ENCODE measurements at regions not wholly inside any gene's neighbourhood (a gene's known extent, or its start where the extent isn't known, plus 50 kb on each side); places are given as distances from the start of the nearest gene placed in this dataset.

- no peak overlapping the region for H3K4me3 ChIP-seq (ENCODE audit: low read length)
- POLR2A ChIA-PET = no interaction called here
- no peaks in the 10 kb centered on the region for H3K36me3 ChIP-seq (ENCODE audit: insufficient read depth, low read length)
- H3K27ac ChIP-seq (ENCODE audit: low read depth in 1 of 2, low read length in 2 of 2) = no peak overlapping the region
- CTCF ChIA-PET = no interaction called here
- peaks cover 0 to 4% of the 10 kb centered on the region in 2 experiments for H3K27me3 ChIP-seq (ENCODE audit: control insufficient read depth in 1 of 2, insufficient read depth in 2 of 2, low read length in 2 of 2)
- no peaks in the 10 kb centered on the region for H3K4me1 Mint-ChIP-seq (ENCODE audit: low read depth)
- H3K9me3 ChIP-seq (ENCODE audit: control insufficient read depth in 1 of 2, insufficient read depth in 1 of 2, low read length in 2 of 2) = no peaks in the 10 kb centered on the region
- H3K27ac Mint-ChIP-seq = no peak overlapping the region
- no peaks in the 10 kb centered on the region for H3K36me3 Mint-ChIP-seq (ENCODE audit: low read depth)
- intact Hi-C loops (cut with DNase I, micrococcal nuclease) = no loop called here
- TF ChIP-seq CTCF (IDR thresholded peaks at IDR 0.05) = no peak
- no peak for DNase-seq
- no peak for ATAC-seq (ENCODE audit: poor library complexity)
- H3K4me1 ChIP-seq (ENCODE audit: insufficient read depth, low read length) = no peaks in the 10 kb centered on the region
- peaks cover 21% of the 10 kb centered on the region for H3K27me3 Mint-ChIP-seq
- H3K9me3 Mint-ChIP-seq = no peaks in the 10 kb centered on the region
- no peak overlapping the region for H3K4me3 Mint-ChIP-seq
Measured at GRCh38 chr11:32028201-32028600, 62.7 kb upstream of the RCN1 start.

DNA sequence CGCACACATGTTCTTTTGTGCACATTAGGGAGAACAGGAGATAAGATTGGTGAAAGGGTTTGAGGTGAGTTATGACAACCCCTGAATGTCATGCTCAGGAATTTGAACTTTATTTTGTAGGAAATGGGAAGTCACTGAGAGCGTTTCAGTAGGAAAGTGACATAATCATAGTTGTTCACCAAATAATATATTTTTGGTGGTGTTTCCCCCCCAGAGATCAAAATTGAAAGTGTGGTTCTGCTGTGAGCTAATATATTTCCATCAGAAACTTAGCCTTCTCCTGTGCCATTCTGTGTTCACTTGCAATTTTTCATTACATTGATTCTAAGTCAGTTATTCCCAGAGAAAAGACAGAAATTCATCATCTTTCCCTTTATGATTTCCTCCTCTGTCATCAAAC is 64.1 kb upstream of the RCN1 start:
- H3K9me3 Mint-ChIP-seq = no peaks in the 10 kb centered on the region
- no peak overlapping the region for H3K4me3 Mint-ChIP-seq
- POLR2A ChIA-PET = no interaction called here
- Histone ChIP-seq H3K27ac (ENCODE audit: low read depth in 1 of 2, low read length in 2 of 2) (no peak overlapping the region), H3K36me3 (ENCODE audit: insufficient read depth, low read length) (no peaks in the 10 kb centered on the region), H3K27me3 (ENCODE audit: control insufficient read depth in 1 of 2, insufficient read depth in 2 of 2, low read length in 2 of 2) (no peaks in the 10 kb centered on the region), H3K4me1 (ENCODE audit: insufficient read depth, low read length) (no peaks in the 10 kb centered on the region), H3K9me3 (ENCODE audit: control insufficient read depth in 1 of 2, insufficient read depth in 1 of 2, low read length in 2 of 2) (no peaks in the 10 kb centered on the region), H3K4me3 (ENCODE audit: low read length) (no peak overlapping the region)
- H3K27ac Mint-ChIP-seq = no peak overlapping the region
- CTCF ChIA-PET = no interaction called here
- TF ChIP-seq CTCF (IDR thresholded peaks at IDR 0.05) = no peak
- intact Hi-C loops (cut with DNase I, micrococcal nuclease) = no loop called here
- H3K4me1 Mint-ChIP-seq (ENCODE audit: low read depth) = no peaks in the 10 kb centered on the region
- H3K27me3 Mint-ChIP-seq = peaks cover 22% of the 10 kb centered on the region
- DNase-seq (no peak), ATAC-seq (ENCODE audit: poor library complexity) (no peak)
- no peaks in the 10 kb centered on the region for H3K36me3 Mint-ChIP-seq (ENCODE audit: low read depth)

DNA sequence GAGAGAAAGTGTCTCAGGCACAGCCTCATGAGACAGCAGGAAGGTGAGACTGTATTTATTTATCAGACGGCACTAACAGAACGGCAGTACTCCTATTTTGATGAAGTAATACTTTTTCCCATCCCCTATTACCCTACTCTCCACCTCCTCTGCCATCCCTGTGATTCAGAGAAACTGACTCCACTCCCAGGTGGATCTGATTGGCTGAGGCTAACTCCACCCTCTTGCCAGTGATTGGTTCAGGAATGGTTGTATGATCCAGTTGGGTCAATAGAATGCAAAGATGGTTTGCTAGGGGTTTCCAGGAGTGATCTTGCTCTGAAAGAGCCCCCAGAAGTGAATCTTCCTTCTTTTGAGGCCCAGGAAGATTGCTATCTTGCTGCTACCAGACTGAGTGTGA is 65.9 kb upstream of the RCN1 start:
- Mint-ChIP-seq H3K4me1 (ENCODE audit: low read depth) (no peaks in the 10 kb centered on the region), H3K27ac (no peak overlapping the region), H3K4me3 (no peak overlapping the region), H3K36me3 (ENCODE audit: low read depth) (no peaks in the 10 kb centered on the region), H3K27me3 (peaks cover 16% of the 10 kb centered on the region), H3K9me3 (no peaks in the 10 kb centered on the region)
- Histone ChIP-seq H3K27ac (ENCODE audit: low read depth in 1 of 2, low read length in 2 of 2) (no peak overlapping the region), H3K4me1 (ENCODE audit: insufficient read depth, low read length) (no peaks in the 10 kb centered on the region), H3K4me3 (ENCODE audit: low read length) (no peak overlapping the region), H3K27me3 (ENCODE audit: control insufficient read depth in 1 of 2, insufficient read depth in 2 of 2, low read length in 2 of 2) (no peaks in the 10 kb centered on the region), H3K9me3 (ENCODE audit: control insufficient read depth in 1 of 2, insufficient read depth in 1 of 2, low read length in 2 of 2) (no peaks in the 10 kb centered on the region), H3K36me3 (ENCODE audit: insufficient read depth, low read length) (no peaks in the 10 kb centered on the region)
- ATAC-seq (ENCODE audit: poor library complexity) = no peak
- POLR2A ChIA-PET = no interaction called here
- CTCF ChIA-PET = no interaction called here
- DNase-seq = no peak
- TF ChIP-seq CTCF (IDR thresholded peaks at IDR 0.05) = no peak
- intact Hi-C loops (cut with DNase I, micrococcal nuclease) = no loop called here

Measured in CD4-positive, alpha-beta T cell (primary cell).